GM10248 (cell line): ENCODE measurements at regions not wholly inside any gene's neighbourhood (a gene's known extent, or its start where the extent isn't known, plus 50 kb on each side); places are given as distances from the start of the nearest gene placed in this dataset.
"Not testable (repeated sequence)": the region's sequence is repeated elsewhere in the genome, so short reads cannot be mapped to it uniquely, and the experiment has no call there.

Source experiments
- CTCF ChIA-PET: fragments of 300-600 bp; sonication (Branson Sonifier 250); formaldehyde crosslinking; extraction: SDS; loops from one replicate; lab custom pipeline; 2021; ENCODE audit warnings: antibody characterized with exemption; lab: Yijun Ruan, JAX
- POLR2A ChIA-PET: fragments of 350-650 bp; sonication (Branson Sonifier 250); formaldehyde crosslinking; extraction: SDS; loops from one replicate; lab custom pipeline; 2020; ENCODE audit warnings: antibody characterized with exemption; lab: Yijun Ruan, JAX
- DNase-seq: peaks from one replicate; pipeline ENCODE4 v3.0.0; 2012; ENCODE audit errors: extremely low spot score
- CTCF ChIP-seq: IDR thresholded peaks from 2 replicates; pipeline ENCODE4 v1.5.1; 2012; ENCODE audit warnings: mild to moderate bottlenecking, low read depth; ENCODE audit errors: extremely low read depth, missing control alignments, control extremely low read depth

- ChIA-PET CTCF (no interaction called here), POLR2A (no interaction called here)
- no peak for TF ChIP-seq CTCF
- no peak for DNase-seq
Observed at GRCh38 chr14:48703728-48704467, 882.3 kb downstream of the RPS29 start.

GRCh38 chr14:48697362-48697761 lies 888.8 kb downstream of the RPS29 start:
- DNase-seq, CTCF ChIA-PET, POLR2A ChIA-PET: not testable (repeated sequence)

- ChIA-PET CTCF (no interaction called here), POLR2A (no interaction called here)
- no peak for DNase-seq
- TF ChIP-seq CTCF, result no peak
Observed at GRCh38 chr14:48693793-48694192, 892.4 kb downstream of the RPS29 start.

- POLR2A ChIA-PET, result no interaction called here
- CTCF ChIA-PET, result no interaction called here
- no peak for DNase-seq
- TF ChIP-seq CTCF, result no peak
Observed at GRCh38 chr14:48690349-48690748, 895.8 kb downstream of the RPS29 start.

GRCh38 chr14:48686650-48687049 lies 899.5 kb downstream of the RPS29 start:
- DNase-seq, result no peak
- CTCF ChIA-PET, result interaction anchor here (1.3 kb wide), 1 partner anchor 11 kb away, joined by 3 read pairs; no protein-coding TSS in a partner anchor
- POLR2A ChIA-PET, result no interaction called here
- TF ChIP-seq CTCF, result no peak

GRCh38 chr14:48672506-48672905 lies 913.7 kb downstream of the RPS29 start:
- no peak for TF ChIP-seq CTCF
- POLR2A ChIA-PET, result no interaction called here
- CTCF ChIA-PET, result no interaction called here
- DNase-seq, result no peak

GRCh38 chr14:48670939-48671338 lies 915.2 kb downstream of the RPS29 start:
- no peak for DNase-seq
- ChIA-PET POLR2A (no interaction called here), CTCF (no interaction called here)
- no peak for TF ChIP-seq CTCF
